Mucosa of descending colon (tissue), 3 donors: ENCODE measurements at regions not wholly inside any gene's neighbourhood (a gene's known extent, or its start where the extent isn't known, plus 50 kb on each side); places are given as distances from the start of the nearest gene placed in this dataset.

Experiments used
- ATAC-seq: fragments of 200-7000 bp; cut with Tn5 transposase; one replicate; pipeline ENCODE4 v1.9.1; 2020; ENCODE audit warnings: mild to moderate bottlenecking, moderate library complexity
- DNase-seq, 3 donors: peaks; one replicate each; pipeline ENCODE4 v3.0.0-alpha.2; 2020
- H3K36me3 ChIP-seq: fragments of 200-600 bp; one replicate; pipeline ENCODE4 v1.8.0; 2021; ENCODE audit warnings: low read depth, mild to moderate bottlenecking
- H3K4me1 ChIP-seq: fragments of 200-600 bp; one replicate; pipeline ENCODE4 v1.8.0; 2021; ENCODE audit warnings: low read depth, mild to moderate bottlenecking
- H3K4me3 ChIP-seq: fragments of 200-600 bp; one replicate; pipeline ENCODE4 v1.8.0; 2021; ENCODE audit warnings: mild to moderate bottlenecking
- H3K9me3 ChIP-seq: fragments of 200-600 bp; one replicate; pipeline ENCODE4 v1.8.0; 2021; ENCODE audit warnings: mild to moderate bottlenecking
- intact Hi-C, 2 donors: fragments of 100-400 bp; cut with DNase I in 1 of 2; cut with micrococcal nuclease in 1 of 2; formaldehyde crosslinking; loops; one replicate each; pipeline versions ENCODE4 v1.11.0 to v1.11.1; 2022; cut with DNase I, micrococcal nuclease
- TF ChIP-seq, protein P1 (sequence below): fragments of 200-600 bp; IDR thresholded peaks from one replicate; pipeline ENCODE4 v1.8.0; 2022; ENCODE audit warnings: antibody characterized with exemption, mild to moderate bottlenecking
- donor health status: DM: no; HTN: no; CAD: no; lungs with moderate emphysema.
- donor health status: DM: no; HTN: no; CAD: no.
- donor health status: DM: no; HTN: yes; CAD: no.

DNA sequence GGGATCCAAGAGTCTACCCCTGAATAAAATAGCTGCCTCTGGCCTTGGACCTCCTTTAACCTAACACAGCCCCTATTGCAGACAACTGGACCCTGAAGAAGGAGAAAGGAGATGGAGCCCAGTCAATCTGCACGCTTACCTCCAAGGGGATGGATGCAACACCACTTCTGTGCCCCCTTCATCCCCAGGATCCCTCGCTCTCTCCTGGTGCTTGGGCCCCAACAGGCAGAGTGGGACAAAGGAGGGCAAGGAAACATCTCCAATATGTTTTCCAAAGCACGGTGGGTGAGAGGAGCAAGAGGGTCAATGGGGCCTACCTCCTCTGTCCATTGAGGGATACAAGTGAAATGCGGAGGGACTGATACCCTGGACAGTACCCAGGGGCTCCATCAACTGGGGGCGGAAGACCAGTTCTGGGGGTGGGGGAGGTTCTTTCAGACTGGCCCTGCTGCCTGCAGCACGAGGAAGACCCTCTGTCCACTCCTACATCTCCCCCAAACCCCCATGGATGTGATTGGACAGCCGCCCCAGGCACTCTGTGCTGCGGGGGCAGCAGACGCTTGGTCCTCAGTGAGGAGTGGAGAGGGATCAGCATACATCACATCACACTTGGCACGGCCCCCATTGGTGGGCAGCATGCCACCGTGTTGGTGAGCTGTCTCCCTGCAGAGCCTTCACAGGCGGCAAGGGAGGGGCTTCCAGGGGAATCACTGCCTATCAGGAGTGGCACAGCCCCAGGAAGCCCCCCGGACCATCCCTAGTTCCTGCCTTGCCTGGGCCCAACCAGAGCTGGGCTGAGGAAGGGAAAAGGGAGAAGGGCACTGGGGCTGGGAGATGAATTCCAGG lies 70.6 kb downstream of the MRPL14 start:
- DNase-seq (peak; percentile 34 to 68 (median 35)), ATAC-seq (no peak)
- H3K9me3 ChIP-seq = no peaks in the 10 kb centered on the region
- peaks cover 7% of the 10 kb centered on the region for H3K4me1 ChIP-seq
- H3K4me3 ChIP-seq = no peak overlapping the region
- intact Hi-C loops = no loop called here
- TF ChIP-seq, protein P1, sequence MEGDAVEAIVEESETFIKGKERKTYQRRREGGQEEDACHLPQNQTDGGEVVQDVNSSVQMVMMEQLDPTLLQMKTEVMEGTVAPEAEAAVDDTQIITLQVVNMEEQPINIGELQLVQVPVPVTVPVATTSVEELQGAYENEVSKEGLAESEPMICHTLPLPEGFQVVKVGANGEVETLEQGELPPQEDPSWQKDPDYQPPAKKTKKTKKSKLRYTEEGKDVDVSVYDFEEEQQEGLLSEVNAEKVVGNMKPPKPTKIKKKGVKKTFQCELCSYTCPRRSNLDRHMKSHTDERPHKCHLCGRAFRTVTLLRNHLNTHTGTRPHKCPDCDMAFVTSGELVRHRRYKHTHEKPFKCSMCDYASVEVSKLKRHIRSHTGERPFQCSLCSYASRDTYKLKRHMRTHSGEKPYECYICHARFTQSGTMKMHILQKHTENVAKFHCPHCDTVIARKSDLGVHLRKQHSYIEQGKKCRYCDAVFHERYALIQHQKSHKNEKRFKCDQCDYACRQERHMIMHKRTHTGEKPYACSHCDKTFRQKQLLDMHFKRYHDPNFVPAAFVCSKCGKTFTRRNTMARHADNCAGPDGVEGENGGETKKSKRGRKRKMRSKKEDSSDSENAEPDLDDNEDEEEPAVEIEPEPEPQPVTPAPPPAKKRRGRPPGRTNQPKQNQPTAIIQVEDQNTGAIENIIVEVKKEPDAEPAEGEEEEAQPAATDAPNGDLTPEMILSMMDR = no peak
- no peaks in the 10 kb centered on the region for H3K36me3 ChIP-seq

DNA sequence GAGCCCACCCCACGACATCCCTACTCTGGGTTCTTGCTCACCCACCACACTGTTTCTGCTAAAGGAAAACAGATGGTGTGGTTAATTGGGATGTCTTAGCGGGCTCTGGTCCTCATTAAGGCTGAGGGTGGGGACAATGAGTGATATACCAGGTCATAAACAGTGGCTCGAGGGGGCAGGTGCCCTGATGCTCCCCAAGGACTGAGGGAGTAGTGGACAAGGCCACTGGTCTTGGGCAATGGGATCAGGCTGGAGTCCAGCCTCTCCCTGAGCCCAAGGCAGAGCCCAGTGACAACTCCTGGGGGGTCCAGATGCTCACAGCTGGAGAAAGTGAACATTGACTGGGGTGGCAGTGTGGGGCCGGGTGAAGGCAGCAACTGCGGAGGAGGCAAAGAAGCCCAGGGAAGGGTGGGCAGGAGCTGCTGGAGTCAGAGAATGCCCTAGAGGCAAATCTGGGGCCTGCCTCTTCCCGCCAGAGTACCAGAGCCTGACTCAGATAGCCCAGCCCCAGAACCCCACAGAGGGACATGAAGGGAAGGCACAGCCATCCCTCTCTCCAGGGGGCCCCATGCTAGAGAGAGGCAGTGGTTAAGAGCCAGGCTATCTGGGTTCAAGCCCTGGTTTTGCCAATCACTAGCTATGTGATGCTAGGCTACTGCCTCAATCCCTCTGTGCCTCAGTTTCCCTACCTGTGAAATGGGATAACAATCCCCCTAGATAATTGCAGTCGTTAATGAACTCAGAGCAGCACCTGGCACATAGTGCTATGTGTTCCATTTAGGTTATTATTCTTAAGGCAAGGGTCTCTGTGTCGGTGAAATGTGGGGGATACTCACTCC lies 72.3 kb downstream of the MRPL14 start:
- ATAC-seq = no peak
- peak in 2 of 3 donors; percentile 9 to 50 for DNase-seq
- peaks cover 7% of the 10 kb centered on the region for H3K4me1 ChIP-seq
- H3K4me3 ChIP-seq = no peak overlapping the region
- TF ChIP-seq, protein P1 = no peak
- no peaks in the 10 kb centered on the region for H3K9me3 ChIP-seq
- no peaks in the 10 kb centered on the region for H3K36me3 ChIP-seq
- intact Hi-C loops = no loop called here

DNA sequence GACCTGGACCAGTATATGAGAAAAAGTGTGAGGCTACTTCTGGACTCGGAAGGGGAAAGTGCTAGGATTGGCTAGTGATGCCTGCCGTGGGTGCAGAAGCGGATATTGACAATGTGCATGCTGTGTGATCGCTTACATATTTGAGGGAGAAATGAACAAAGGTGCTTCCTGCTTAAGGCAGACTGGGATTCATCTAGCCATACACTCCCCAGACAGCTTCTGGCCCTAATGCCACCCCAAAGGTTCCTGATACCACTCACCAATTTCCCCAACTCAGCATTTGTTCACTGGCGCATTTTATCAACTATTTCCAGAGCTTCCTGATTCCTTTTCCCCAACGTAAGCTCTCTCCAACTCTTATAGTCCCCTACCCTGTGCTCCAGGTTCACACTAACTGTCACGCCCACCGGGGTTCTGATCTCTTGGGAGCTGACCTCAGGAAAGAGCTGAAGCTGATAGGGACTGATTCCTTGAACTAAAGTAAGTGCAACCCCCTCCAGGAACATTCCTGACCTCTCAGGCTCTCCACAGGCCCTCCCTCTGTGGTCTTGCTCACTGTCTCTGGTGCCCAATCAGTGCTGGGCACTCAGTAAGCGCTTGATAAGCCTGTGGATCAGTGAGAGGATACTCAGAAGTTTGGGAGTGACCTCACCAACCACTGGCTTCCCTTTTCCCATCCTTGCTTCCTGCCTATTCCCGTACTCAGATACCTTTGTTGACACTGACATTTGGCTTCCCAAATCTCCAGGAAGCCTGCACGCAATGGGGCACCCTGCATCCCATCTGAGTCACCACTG lies 73.3 kb downstream of the MRPL14 start:
- Histone ChIP-seq H3K9me3 (no peaks in the 10 kb centered on the region), H3K36me3 (no peaks in the 10 kb centered on the region), H3K4me3 (no peak overlapping the region), H3K4me1 (peaks cover 2% of the 10 kb centered on the region)
- intact Hi-C loops = no loop called here
- TF ChIP-seq, protein P1 = no peak
- no peak for ATAC-seq
- DNase-seq = no peak

DNA sequence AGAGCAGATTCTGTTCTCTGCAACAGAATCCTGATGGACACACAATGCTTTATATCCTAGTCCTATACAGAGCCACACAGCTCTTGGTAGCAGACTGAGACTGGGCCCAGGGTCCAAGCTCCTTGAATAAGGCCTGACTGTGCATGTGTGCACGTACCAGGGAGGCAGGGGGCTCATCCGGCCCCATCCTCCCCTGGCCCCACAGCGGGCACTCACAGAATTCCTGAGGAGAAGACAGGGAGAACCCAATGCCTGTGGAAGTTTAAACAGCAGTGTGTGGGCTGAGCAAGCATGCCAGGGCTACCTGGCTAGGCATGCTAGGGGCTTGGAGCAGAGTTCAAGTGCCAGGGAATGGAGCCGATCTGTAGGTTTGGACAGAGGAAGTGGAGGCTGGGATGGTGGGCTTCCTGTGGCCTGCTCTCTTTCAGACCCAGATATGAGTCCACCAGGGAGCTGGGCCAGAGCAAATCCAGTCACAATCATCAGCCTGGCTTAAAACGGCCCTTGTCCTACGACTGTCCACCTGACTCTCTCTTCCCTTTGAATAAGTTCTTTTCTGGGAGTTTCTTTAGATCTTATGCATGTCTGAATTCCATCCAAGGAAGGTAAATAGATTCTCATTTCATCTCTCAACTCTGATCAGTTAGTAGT lies 74.0 kb downstream of the MRPL14 start:
- Histone ChIP-seq H3K4me3 (no peak overlapping the region), H3K36me3 (no peaks in the 10 kb centered on the region), H3K4me1 (no peaks in the 10 kb centered on the region), H3K9me3 (no peaks in the 10 kb centered on the region)
- TF ChIP-seq, protein P1 = no peak
- ATAC-seq (no peak), DNase-seq (peak in 1 of 3 donors; percentile 11)
- intact Hi-C loops = no loop called here
